ENCODE measurements at regions not wholly inside any gene's neighbourhood (a gene's known extent, or its start where the extent isn't known, plus 50 kb on each side); places are given as distances from the start of the nearest gene placed in this dataset.

DNA sequence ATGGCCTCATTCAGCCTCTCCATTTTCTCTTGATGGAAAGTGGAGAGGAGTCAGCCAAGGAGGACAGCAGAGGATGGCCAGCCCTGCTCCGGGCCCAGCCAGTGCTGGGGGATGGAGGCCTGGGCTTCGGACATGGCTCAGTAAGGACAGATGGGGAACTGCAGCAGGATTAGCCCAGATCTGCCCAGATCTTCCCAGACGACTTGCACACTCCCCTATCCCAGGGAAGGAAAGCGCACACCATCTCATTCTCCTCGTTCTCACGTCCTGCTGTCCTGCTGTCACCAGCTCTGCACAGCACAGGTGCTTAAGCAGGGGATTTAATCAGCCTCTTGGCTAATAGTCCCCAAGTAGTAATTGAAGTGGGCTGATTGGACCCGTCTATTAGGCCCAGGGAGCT, 100.2 kb upstream of the SDK2 start:
- CTCF ChIA-PET = no interaction called here
- TF ChIP-seq ZNF384 (IDR thresholded peaks at IDR 0.05) = no peak
- no peak for TF ChIP-seq SUZ12 (IDR thresholded peaks at IDR 0.05)
- TF ChIP-seq TARDBP (IDR thresholded peaks at IDR 0.05) = no peak
- TF ChIP-seq BHLHE40 (IDR thresholded peaks at IDR 0.05; ENCODE audit: borderline replicate concordance) = no peak
- no peak for TF ChIP-seq CTBP1 (IDR thresholded peaks at IDR 0.05; ENCODE audit: borderline replicate concordance)
- no peak for TF ChIP-seq ARNT (IDR thresholded peaks at IDR 0.05)
- TF ChIP-seq FOXM1 (IDR thresholded peaks at IDR 0.05; ENCODE audit: borderline replicate concordance) = no peak
- no peak for TF ChIP-seq FOXA1 (IDR thresholded peaks at IDR 0.05)
- TF ChIP-seq ELF4 (IDR thresholded peaks at IDR 0.05) = no peak
- TF ChIP-seq LEF1 (IDR thresholded peaks at IDR 0.05; ENCODE audit: borderline replicate concordance) = no peak
- no peak for TF ChIP-seq HDGF (IDR thresholded peaks at IDR 0.05; ENCODE audit: borderline replicate concordance)
- TF ChIP-seq PKNOX1 (IDR thresholded peaks at IDR 0.05) = no peak
- no peak for DNase-seq (ENCODE audit: extremely low spot score)
- POLR2A ChIA-PET = no interaction called here

GRCh38 chr17:73746314-73747073, 102.2 kb upstream of the SDK2 start:
- CTCF ChIA-PET = no interaction called here
- TF ChIP-seq TARDBP (IDR thresholded peaks at IDR 0.05) (no peak), BHLHE40 (IDR thresholded peaks at IDR 0.05; ENCODE audit: borderline replicate concordance) (no peak), NFRKB (IDR thresholded peaks at IDR 0.05) (no peak), ARNT (IDR thresholded peaks at IDR 0.05) (no peak), SP1 (IDR thresholded peaks at IDR 0.05) (no peak), ELF4 (IDR thresholded peaks at IDR 0.05) (no peak), FOXA1 (IDR thresholded peaks at IDR 0.05) (no peak)
- DNase-seq (ENCODE audit: extremely low spot score) = no peak
- POLR2A ChIA-PET = no interaction called here

DNA sequence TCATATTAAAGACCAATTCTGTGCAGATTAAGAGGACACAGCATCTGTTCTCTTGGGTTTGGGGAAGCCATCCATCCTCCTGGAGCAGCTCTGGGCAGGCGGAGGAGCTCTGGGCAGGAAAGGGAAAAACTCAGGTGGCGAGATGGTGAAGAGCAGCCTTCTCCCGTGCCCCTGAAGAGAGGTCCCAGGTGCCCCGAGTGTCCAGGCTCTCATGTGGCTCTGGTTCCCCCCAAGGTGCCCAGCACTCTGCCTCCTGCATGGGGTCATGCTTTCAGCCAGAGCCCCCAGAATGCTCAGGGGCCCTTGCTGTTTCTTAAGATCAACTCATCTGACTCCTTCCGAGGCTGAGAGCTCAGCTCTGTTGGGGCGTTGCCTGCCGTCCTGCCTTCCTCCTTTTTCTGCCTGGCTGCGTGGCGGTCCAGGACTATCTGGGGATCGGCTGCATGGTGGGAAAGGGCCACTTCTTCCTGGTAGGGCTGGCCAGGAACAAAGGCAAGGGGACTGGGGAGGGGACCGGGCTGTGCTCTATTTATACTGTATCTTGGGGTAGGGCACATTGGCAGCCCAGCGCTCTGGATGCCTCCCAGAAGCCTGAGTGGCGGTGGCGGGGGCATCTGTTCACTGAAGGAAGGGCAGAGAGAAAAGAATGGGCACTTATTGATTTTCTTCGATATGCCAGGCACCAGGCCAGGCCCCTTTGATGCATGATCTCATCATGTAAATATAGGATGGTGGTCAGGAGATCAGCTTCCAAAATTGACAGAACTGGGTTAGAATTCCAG, 103.2 kb upstream of the SDK2 start:
- POLR2A ChIA-PET = no interaction called here
- CTCF ChIA-PET = no interaction called here
- TF ChIP-seq TARDBP (IDR thresholded peaks at IDR 0.05) (no peak), SP1 (IDR thresholded peaks at IDR 0.05) (no peak), SUZ12 (IDR thresholded peaks at IDR 0.05) (no peak), BHLHE40 (IDR thresholded peaks at IDR 0.05; ENCODE audit: borderline replicate concordance) (no peak), ELF4 (IDR thresholded peaks at IDR 0.05) (no peak), PKNOX1 (IDR thresholded peaks at IDR 0.05) (no peak), ZNF384 (IDR thresholded peaks at IDR 0.05) (no peak), CTBP1 (IDR thresholded peaks at IDR 0.05; ENCODE audit: borderline replicate concordance) (no peak), L3MBTL2 (conservative IDR thresholded peaks at IDR 0.05) (no peak), HDGF (IDR thresholded peaks at IDR 0.05; ENCODE audit: borderline replicate concordance) (no peak), FOXM1 (IDR thresholded peaks at IDR 0.05; ENCODE audit: borderline replicate concordance) (no peak), FOXA1 (IDR thresholded peaks at IDR 0.05) (no peak), ARNT (IDR thresholded peaks at IDR 0.05) (no peak), FOXK2 (IDR thresholded peaks at IDR 0.05) (no peak), LEF1 (IDR thresholded peaks at IDR 0.05; ENCODE audit: borderline replicate concordance) (no peak), NFRKB (IDR thresholded peaks at IDR 0.05) (no peak)
- no peak for DNase-seq (ENCODE audit: extremely low spot score)

GRCh38 chr17:73748508-73748907, 104.3 kb upstream of the SDK2 start:
- TF ChIP-seq HDGF (IDR thresholded peaks at IDR 0.05; ENCODE audit: borderline replicate concordance) (no peak), LEF1 (IDR thresholded peaks at IDR 0.05; ENCODE audit: borderline replicate concordance) (no peak)
- DNase-seq (ENCODE audit: extremely low spot score) = no peak
- POLR2A ChIA-PET = no interaction called here
- CTCF ChIA-PET = no interaction called here

GRCh38 chr17:73749337-73749823, 105.1 kb upstream of the SDK2 start:
- CTCF ChIA-PET = no interaction called here
- POLR2A ChIA-PET = no interaction called here
- no peak for TF ChIP-seq BHLHE40 (IDR thresholded peaks at IDR 0.05; ENCODE audit: borderline replicate concordance)
- no peak for TF ChIP-seq LEF1 (IDR thresholded peaks at IDR 0.05; ENCODE audit: borderline replicate concordance)
- no peak for TF ChIP-seq ARNT (IDR thresholded peaks at IDR 0.05)
- TF ChIP-seq NFRKB (IDR thresholded peaks at IDR 0.05) = no peak
- TF ChIP-seq SP1 (IDR thresholded peaks at IDR 0.05) = no peak
- no peak for TF ChIP-seq TARDBP (IDR thresholded peaks at IDR 0.05)
- no peak for TF ChIP-seq ELF4 (IDR thresholded peaks at IDR 0.05)
- TF ChIP-seq SUZ12 (IDR thresholded peaks at IDR 0.05) = no peak
- no peak for TF ChIP-seq FOXK2 (IDR thresholded peaks at IDR 0.05)
- no peak for TF ChIP-seq HDGF (IDR thresholded peaks at IDR 0.05; ENCODE audit: borderline replicate concordance)
- no peak for TF ChIP-seq PKNOX1 (IDR thresholded peaks at IDR 0.05)
- TF ChIP-seq FOXM1 (IDR thresholded peaks at IDR 0.05; ENCODE audit: borderline replicate concordance) = no peak
- TF ChIP-seq L3MBTL2 (conservative IDR thresholded peaks at IDR 0.05) = no peak
- TF ChIP-seq ZNF384 (IDR thresholded peaks at IDR 0.05) = no peak
- TF ChIP-seq CTBP1 (IDR thresholded peaks at IDR 0.05; ENCODE audit: borderline replicate concordance) = no peak
- no peak for TF ChIP-seq FOXA1 (IDR thresholded peaks at IDR 0.05)
- DNase-seq (ENCODE audit: extremely low spot score) = no peak

Measured in HEK293T (cell line).